Retina (tissue), 1 donor: ENCODE measurements at regions not wholly inside any gene's neighbourhood (a gene's known extent, or its start where the extent isn't known, plus 50 kb on each side); places are given as distances from the start of the nearest gene placed in this dataset.
"Not testable (repeated sequence)": the region's sequence is repeated elsewhere in the genome, so short reads cannot be mapped to it uniquely, and the experiment has no call there.

Experiments used
- DNase-seq: peaks from one replicate; pipeline ENCODE4 v3.0.0-alpha.2; 2016

- DNase-seq = no peak
These were observed 555.7 kb upstream of the ANO3 start for GRCh38 chr11:25776238-25776637.

- no peak for DNase-seq
These were observed 554.6 kb upstream of the ANO3 start for GRCh38 chr11:25777343-25777742.

- DNase-seq = no peak
These were observed 552.9 kb upstream of the ANO3 start for GRCh38 chr11:25779033-25779432.

GRCh38 chr11:25787416-25787815, 544.5 kb upstream of the ANO3 start:
- DNase-seq = no peak

- DNase-seq = peak; percentile 8
These were observed 541.5 kb upstream of the ANO3 start for GRCh38 chr11:25790396-25790795.

- DNase-seq = no peak
These were observed 538.3 kb upstream of the ANO3 start for GRCh38 chr11:25793637-25794036.

- DNase-seq = no peak
These were observed 537.1 kb upstream of the ANO3 start for GRCh38 chr11:25794804-25795203.

- no peak for DNase-seq
These were observed 515.5 kb upstream of the ANO3 start for GRCh38 chr11:25816411-25816810.

- no peak for DNase-seq
These were observed 507.2 kb upstream of the ANO3 start for GRCh38 chr11:25824688-25825087.

GRCh38 chr11:25831485-25831884, 500.4 kb upstream of the ANO3 start:
- DNase-seq = not testable (repeated sequence)

GRCh38 chr11:25838918-25839625, 492.9 kb upstream of the ANO3 start:
- DNase-seq = no peak

- DNase-seq = no peak
These were observed 487.1 kb upstream of the ANO3 start for GRCh38 chr11:25844811-25845210.

GRCh38 chr11:25855916-25856315, 476.0 kb upstream of the ANO3 start:
- DNase-seq = no peak

GRCh38 chr11:25859776-25860175, 472.2 kb upstream of the ANO3 start:
- no peak for DNase-seq

- no peak for DNase-seq
These were observed 471.1 kb upstream of the ANO3 start for GRCh38 chr11:25860677-25861450.

GRCh38 chr11:25862159-25862558, 469.8 kb upstream of the ANO3 start:
- no peak for DNase-seq

- DNase-seq = no peak
These were observed 467.9 kb upstream of the ANO3 start for GRCh38 chr11:25863986-25864385.

GRCh38 chr11:25876456-25876965, 455.4 kb upstream of the ANO3 start:
- no peak for DNase-seq

GRCh38 chr11:25886036-25886435, 445.9 kb upstream of the ANO3 start:
- no peak for DNase-seq

GRCh38 chr11:25890626-25891260, 441.2 kb upstream of the ANO3 start:
- DNase-seq = no peak

GRCh38 chr11:25891960-25892359, 440.0 kb upstream of the ANO3 start:
- no peak for DNase-seq

- DNase-seq = peak; percentile 4
These were observed 432.2 kb upstream of the ANO3 start for GRCh38 chr11:25899617-25900160.

GRCh38 chr11:25900814-25901213, 431.1 kb upstream of the ANO3 start:
- DNase-seq = no peak
